ENCODE measurements at regions not wholly inside any gene's neighbourhood (a gene's known extent, or its start where the extent isn't known, plus 50 kb on each side); places are given as distances from the start of the nearest gene placed in this dataset.

GRCh38 chr6:14664621-14665315 is 547.2 kb downstream of the CD83 start:
- Histone ChIP-seq H3K36me3 (ENCODE audit: insufficient read depth, low read length) (no peaks in the 10 kb centered on the region), H4K20me1 (ENCODE audit: insufficient read depth, low read length) (no peaks in the 10 kb centered on the region), H3K4me2 (ENCODE audit: low read length) (peak overlapping the region; percentile 71), H3K4me1 (ENCODE audit: insufficient read depth, low read length, poor library complexity, severe bottlenecking) (peaks cover 93% of the 10 kb centered on the region), H3K79me2 (ENCODE audit: insufficient read depth, low read depth, low read length) (no peaks in the 10 kb centered on the region), H3K4me3 (ENCODE audit: low read depth, low read length, poor library complexity, severe bottlenecking) (peak overlapping the region; percentile 22), H3K9me2 (ENCODE audit: insufficient read depth, low read length) (no peaks in the 10 kb centered on the region), H2AFZ (ENCODE audit: low read length) (0 out of 2 replicates have a peak overlapping the region, but pooled peaks have one; percentile 10), H3K9me3 (ENCODE audit: low read length) (no peaks in the 10 kb centered on the region), H3K27ac (ENCODE audit: low read depth, low read length, poor library complexity, severe bottlenecking) (peak overlapping the region; percentile 75)
- no peak for TF ChIP-seq EZH2phosphoT487 (IDR thresholded peaks at IDR 0.05; ENCODE audit: borderline replicate concordance, low read depth, low read length)
- TF ChIP-seq CTCF (conservative IDR thresholded peaks at IDR 0.05; ENCODE audit: low read length), result no peak
- peak; percentile 60 for DNase-seq (ENCODE audit: low spot score)
- intact Hi-C loops (cut with micrococcal nuclease; ENCODE audit: unreplicated experiment), result loop anchor here (1.0 to 5.0 kb wide), 6 partner anchors 65 to 583 kb away; partner anchors contain the start of gene JARID2
- no TSS peak for BruUV-seq (replicated peaks)
- ChIA-PET CTCF (ENCODE audit: unreplicated experiment) (no interaction called here), POLR2A (interaction anchor here (0.5 to 0.9 kb wide), 7 partner anchors 9 to 868 kb away, joined by 3 to 4 read pairs (median 3); no protein-coding TSS in a partner anchor)

- Histone ChIP-seq H4K20me1 (ENCODE audit: insufficient read depth, low read length) (no peaks in the 10 kb centered on the region), H3K4me3 (ENCODE audit: low read depth, low read length, poor library complexity, severe bottlenecking) (peak overlapping the region; percentile 2), H3K27ac (ENCODE audit: low read depth, low read length, poor library complexity, severe bottlenecking) (no peak overlapping the region), H3K36me3 (ENCODE audit: insufficient read depth, low read length) (no peaks in the 10 kb centered on the region), H3K9me3 (ENCODE audit: low read length) (no peaks in the 10 kb centered on the region), H3K79me2 (ENCODE audit: insufficient read depth, low read depth, low read length) (no peaks in the 10 kb centered on the region), H2AFZ (ENCODE audit: low read length) (no peak overlapping the region), H3K4me2 (ENCODE audit: low read length) (peak overlapping the region; percentile 57), H3K4me1 (ENCODE audit: insufficient read depth, low read length, poor library complexity, severe bottlenecking) (peaks cover 89% of the 10 kb centered on the region), H3K9me2 (ENCODE audit: insufficient read depth, low read length) (no peaks in the 10 kb centered on the region)
- BruUV-seq (replicated peaks), result no TSS peak
- intact Hi-C loops (cut with micrococcal nuclease; ENCODE audit: unreplicated experiment), result loop anchor here (2.0 kb wide), 2 partner anchors 117 to 283 kb away; no protein-coding TSS in a partner anchor
- DNase-seq (ENCODE audit: low spot score), result peak; percentile 53
- CTCF ChIA-PET (ENCODE audit: unreplicated experiment), result no interaction called here
- no peak for TF ChIP-seq EZH2phosphoT487 (IDR thresholded peaks at IDR 0.05; ENCODE audit: borderline replicate concordance, low read depth, low read length)
- no peak for TF ChIP-seq CTCF (conservative IDR thresholded peaks at IDR 0.05; ENCODE audit: low read length)
- POLR2A ChIA-PET, result interaction anchor here (0.6 to 1.2 kb wide), 3 partner anchors 10 to 1142 kb away, joined by 3 to 4 read pairs (median 3); no protein-coding TSS in a partner anchor
Measured at GRCh38 chr6:14665827-14666724, 548.5 kb downstream of the CD83 start.
